Ovary (tissue), 3 donors: ENCODE measurements at regions not wholly inside any gene's neighbourhood (a gene's known extent, or its start where the extent isn't known, plus 50 kb on each side); places are given as distances from the start of the nearest gene placed in this dataset.

Experiments used
- CTCF ChIP-seq, 3 donors: fragments of 450-650 bp in 2 of 3; fragments of 200-600 bp in 1 of 3; IDR thresholded peaks; one replicate each; pipeline versions ENCODE4 v1.5.1 to v1.8.0; 2016 to 2022; ENCODE audit warnings: antibody characterized with exemption in 3 of 3, mild to moderate bottlenecking in 1 of 3
- EP300 ChIP-seq: sonication (generic); formaldehyde crosslinking; IDR thresholded peaks from one replicate; pipeline ENCODE4 v1.6.1; 2017; ENCODE audit warnings: antibody characterized with exemption
- donor health status: DM: no; HTN: no; CAD: no.

- TF ChIP-seq CTCF (IDR thresholded peaks at IDR 0.05) = no peak
- no peak for TF ChIP-seq EP300
Observed at GRCh38 chr6:19554356-19555225, 282.6 kb upstream of the ID4 start.
